ENCODE measurements at regions not wholly inside any gene's neighbourhood (a gene's known extent, or its start where the extent isn't known, plus 50 kb on each side); places are given as distances from the start of the nearest gene placed in this dataset.
A peak's percentile ranks its signal among the peaks of the same experiment; 100 is the strongest.

DNA sequence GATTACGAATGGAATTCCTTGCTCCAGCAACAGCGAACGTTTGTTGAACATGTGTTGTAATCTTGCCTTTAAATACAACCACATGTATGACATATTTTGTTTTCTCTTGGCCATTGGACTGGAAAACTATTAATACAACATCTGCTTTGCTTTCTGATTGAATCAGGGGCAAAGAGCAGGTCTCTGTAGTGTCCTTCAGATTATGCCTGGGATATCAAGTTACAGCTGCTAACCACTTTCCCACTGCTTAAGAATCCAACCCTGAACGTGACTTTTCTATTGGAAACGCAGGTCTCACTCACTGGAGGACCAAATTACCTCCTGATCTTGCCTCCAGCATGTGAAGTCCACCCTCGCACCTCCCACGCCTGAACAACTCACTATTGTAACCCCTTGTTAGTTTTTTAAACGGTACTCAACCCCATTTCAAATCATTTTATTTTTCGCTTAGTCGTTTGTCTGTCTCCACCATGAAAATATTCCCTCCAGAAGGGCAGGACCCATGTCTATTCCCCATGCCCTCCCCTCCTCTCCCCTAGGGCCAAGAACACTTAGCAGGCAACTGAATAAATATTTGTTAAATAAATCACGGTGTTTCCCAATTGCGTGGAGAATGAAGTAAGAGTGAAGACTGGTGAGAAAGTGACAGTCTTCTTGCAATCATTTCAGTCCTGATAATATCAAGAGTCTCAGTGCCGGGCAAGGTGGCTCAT, 57.4 kb upstream of the MRTFB start (continued):
- TF ChIP-seq, protein P1, sequence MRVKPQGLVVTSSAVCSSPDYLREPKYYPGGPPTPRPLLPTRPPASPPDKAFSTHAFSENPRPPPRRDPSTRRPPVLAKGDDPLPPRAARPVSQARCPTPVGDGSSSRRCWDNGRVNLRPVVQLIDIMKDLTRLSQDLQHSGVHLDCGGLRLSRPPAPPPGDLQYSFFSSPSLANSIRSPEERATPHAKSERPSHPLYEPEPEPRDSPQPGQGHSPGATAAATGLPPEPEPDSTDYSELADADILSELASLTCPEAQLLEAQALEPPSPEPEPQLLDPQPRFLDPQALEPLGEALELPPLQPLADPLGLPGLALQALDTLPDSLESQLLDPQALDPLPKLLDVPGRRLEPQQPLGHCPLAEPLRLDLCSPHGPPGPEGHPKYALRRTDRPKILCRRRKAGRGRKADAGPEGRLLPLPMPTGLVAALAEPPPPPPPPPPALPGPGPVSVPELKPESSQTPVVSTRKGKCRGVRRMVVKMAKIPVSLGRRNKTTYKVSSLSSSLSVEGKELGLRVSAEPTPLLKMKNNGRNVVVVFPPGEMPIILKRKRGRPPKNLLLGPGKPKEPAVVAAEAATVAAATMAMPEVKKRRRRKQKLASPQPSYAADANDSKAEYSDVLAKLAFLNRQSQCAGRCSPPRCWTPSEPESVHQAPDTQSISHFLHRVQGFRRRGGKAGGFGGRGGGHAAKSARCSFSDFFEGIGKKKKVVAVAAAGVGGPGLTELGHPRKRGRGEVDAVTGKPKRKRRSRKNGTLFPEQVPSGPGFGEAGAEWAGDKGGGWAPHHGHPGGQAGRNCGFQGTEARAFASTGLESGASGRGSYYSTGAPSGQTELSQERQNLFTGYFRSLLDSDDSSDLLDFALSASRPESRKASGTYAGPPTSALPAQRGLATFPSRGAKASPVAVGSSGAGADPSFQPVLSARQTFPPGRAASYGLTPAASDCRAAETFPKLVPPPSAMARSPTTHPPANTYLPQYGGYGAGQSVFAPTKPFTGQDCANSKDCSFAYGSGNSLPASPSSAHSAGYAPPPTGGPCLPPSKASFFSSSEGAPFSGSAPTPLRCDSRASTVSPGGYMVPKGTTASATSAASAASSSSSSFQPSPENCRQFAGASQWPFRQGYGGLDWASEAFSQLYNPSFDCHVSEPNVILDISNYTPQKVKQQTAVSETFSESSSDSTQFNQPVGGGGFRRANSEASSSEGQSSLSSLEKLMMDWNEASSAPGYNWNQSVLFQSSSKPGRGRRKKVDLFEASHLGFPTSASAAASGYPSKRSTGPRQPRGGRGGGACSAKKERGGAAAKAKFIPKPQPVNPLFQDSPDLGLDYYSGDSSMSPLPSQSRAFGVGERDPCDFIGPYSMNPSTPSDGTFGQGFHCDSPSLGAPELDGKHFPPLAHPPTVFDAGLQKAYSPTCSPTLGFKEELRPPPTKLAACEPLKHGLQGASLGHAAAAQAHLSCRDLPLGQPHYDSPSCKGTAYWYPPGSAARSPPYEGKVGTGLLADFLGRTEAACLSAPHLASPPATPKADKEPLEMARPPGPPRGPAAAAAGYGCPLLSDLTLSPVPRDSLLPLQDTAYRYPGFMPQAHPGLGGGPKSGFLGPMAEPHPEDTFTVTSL (CRISPR knock-in tag; IDR thresholded peaks at IDR 0.05; ENCODE audit: borderline replicate concordance) = peak; percentile 33; the same call in 1 of the 2 replicates
- TF ChIP-seq SAFB2 (CRISPR knock-in tag; IDR thresholded peaks at IDR 0.05; ENCODE audit: borderline replicate concordance, low read depth) = no peak
- no peak for TF ChIP-seq ARNT2 (CRISPR knock-in tag; IDR thresholded peaks at IDR 0.05; ENCODE audit: low read depth)
- TF ChIP-seq ZC3H13 (CRISPR knock-in tag; IDR thresholded peaks at IDR 0.05) = no peak
- TF ChIP-seq, protein P2, sequence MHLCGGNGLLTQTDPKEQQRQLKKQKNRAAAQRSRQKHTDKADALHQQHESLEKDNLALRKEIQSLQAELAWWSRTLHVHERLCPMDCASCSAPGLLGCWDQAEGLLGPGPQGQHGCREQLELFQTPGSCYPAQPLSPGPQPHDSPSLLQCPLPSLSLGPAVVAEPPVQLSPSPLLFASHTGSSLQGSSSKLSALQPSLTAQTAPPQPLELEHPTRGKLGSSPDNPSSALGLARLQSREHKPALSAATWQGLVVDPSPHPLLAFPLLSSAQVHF (CRISPR knock-in tag; IDR thresholded peaks at IDR 0.05) = no peak
- TF ChIP-seq WIZ (CRISPR knock-in tag; IDR thresholded peaks at IDR 0.05) = no peak
- TF ChIP-seq EED (CRISPR knock-in tag; IDR thresholded peaks at IDR 0.05) = no peak
- TF ChIP-seq MIER3 (CRISPR knock-in tag; IDR thresholded peaks at IDR 0.05; ENCODE audit: borderline replicate concordance) = no peak
- TF ChIP-seq ZNF264 (CRISPR knock-in tag; IDR thresholded peaks at IDR 0.05) = 0 out of 2 replicates have a peak, but pooled peaks have one; percentile 23
- no peak for TF ChIP-seq GPN1 (CRISPR knock-in tag; IDR thresholded peaks at IDR 0.05; ENCODE audit: borderline replicate concordance)
- peak; percentile 28; the same call in 1 of the 2 replicates for TF ChIP-seq HNF4G (IDR thresholded peaks at IDR 0.05; ENCODE audit: borderline replicate concordance, low read depth, low read length)
- TF ChIP-seq HNF4G (CRISPR knock-in tag; IDR thresholded peaks at IDR 0.05; ENCODE audit: borderline replicate concordance, low read depth) = no peak
- no peak for TF ChIP-seq CHCHD3 (CRISPR knock-in tag; IDR thresholded peaks at IDR 0.05)
- TF ChIP-seq ARHGAP35 (CRISPR knock-in tag; IDR thresholded peaks at IDR 0.05; ENCODE audit: borderline replicate concordance) = no peak
- TF ChIP-seq, protein P3, sequence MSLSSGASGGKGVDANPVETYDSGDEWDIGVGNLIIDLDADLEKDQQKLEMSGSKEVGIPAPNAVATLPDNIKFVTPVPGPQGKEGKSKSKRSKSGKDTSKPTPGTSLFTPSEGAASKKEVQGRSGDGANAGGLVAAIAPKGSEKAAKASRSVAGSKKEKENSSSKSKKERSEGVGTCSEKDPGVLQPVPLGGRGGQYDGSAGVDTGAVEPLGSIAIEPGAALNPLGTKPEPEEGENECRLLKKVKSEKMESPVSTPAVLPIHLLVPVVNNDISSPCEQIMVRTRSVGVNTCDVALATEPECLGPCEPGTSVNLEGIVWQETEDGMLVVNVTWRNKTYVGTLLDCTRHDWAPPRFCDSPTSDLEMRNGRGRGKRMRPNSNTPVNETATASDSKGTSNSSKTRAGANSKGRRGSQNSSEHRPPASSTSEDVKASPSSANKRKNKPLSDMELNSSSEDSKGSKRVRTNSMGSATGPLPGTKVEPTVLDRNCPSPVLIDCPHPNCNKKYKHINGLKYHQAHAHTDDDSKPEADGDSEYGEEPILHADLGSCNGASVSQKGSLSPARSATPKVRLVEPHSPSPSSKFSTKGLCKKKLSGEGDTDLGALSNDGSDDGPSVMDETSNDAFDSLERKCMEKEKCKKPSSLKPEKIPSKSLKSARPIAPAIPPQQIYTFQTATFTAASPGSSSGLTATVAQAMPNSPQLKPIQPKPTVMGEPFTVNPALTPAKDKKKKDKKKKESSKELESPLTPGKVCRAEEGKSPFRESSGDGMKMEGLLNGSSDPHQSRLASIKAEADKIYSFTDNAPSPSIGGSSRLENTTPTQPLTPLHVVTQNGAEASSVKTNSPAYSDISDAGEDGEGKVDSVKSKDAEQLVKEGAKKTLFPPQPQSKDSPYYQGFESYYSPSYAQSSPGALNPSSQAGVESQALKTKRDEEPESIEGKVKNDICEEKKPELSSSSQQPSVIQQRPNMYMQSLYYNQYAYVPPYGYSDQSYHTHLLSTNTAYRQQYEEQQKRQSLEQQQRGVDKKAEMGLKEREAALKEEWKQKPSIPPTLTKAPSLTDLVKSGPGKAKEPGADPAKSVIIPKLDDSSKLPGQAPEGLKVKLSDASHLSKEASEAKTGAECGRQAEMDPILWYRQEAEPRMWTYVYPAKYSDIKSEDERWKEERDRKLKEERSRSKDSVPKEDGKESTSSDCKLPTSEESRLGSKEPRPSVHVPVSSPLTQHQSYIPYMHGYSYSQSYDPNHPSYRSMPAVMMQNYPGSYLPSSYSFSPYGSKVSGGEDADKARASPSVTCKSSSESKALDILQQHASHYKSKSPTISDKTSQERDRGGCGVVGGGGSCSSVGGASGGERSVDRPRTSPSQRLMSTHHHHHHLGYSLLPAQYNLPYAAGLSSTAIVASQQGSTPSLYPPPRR (CRISPR knock-in tag; IDR thresholded peaks at IDR 0.05; ENCODE audit: borderline replicate concordance) = no peak
- TF ChIP-seq EHMT2 (IDR thresholded peaks at IDR 0.05; ENCODE audit: borderline replicate concordance, low read depth, low read length) = no peak; the same call in 1 of the 2 replicates
- TF ChIP-seq, protein P4, sequence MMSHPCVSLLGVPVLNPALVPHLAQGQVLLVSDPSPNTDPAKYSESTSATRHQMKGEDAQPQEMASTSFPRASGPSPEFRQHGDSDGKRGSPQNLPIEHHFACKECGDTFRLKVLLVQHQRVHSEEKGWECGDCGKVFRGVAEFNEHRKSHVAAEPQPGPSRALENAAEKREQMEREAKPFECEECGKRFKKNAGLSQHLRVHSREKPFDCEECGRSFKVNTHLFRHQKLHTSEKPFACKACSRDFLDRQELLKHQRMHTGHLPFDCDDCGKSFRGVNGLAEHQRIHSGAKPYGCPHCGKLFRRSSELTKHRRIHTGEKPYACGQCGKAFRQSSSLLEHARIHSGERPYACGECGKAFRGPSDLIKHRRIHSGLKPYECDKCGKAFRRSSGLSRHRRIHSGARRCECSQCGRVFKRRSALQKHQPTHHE (CRISPR knock-in tag; IDR thresholded peaks at IDR 0.05; ENCODE audit: borderline replicate concordance) = no peak
